DMS 273 treated with DMSO at 0.1 percent for 48 hours (cell line): ENCODE measurements at regions not wholly inside any gene's neighbourhood (a gene's known extent, or its start where the extent isn't known, plus 50 kb on each side); places are given as distances from the start of the nearest gene placed in this dataset.
"Not testable (repeated sequence)": the region's sequence is repeated elsewhere in the genome, so short reads cannot be mapped to it uniquely, and the experiment has no call there.

Experiments
- DNase-seq: peaks from one replicate; lab custom pipeline; 2025; lab: John Stamatoyannopoulos, UW

DNA sequence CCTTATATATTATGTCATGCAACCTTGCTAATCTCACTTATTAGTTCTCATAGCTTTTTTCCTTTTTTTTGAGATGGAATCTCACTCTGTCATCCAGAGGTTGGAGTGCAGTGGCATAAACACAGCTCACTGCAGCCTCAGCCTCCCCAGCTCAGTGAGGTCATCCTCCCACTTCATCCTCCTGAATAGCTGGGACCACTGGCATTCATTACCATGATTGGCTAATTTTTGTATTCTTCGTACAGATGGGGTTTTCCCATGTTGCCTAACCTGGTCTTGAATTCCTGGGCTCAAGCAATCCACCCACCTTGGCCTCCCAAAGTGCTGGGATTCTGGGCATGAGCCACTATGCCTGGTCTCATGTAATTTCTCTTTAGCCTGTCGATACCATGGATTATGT, 89.1 kb upstream of the TRIM24 start:
- DNase-seq: no peak

DNA sequence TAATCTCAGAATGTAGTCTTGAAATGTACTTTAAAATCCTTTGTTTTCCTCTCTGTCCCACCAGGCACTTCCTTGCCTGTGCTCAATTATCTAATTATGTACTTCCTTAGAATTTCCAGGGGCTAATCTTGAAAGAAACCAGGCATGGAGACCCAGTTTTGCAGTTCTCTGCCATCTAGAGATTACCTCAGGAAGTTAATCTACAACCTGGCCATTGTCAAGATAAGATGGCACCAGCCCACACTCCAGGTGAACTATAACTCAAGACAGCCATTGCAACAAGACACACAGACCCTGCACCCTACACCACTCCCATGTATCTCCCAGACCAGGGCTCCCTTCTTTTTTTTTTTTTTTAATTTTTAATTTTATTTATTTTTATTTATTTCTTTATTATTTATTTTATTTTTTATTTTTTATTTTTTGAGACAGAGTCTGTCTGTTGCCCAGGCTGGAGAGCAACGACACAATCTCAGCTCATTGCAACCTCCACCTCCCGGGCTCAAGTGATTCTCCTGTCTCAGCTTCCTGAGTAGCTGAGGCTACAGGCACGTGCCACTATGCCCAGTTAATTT, 85.9 kb upstream of the TRIM24 start:
- DNase-seq: no peak

DNA sequence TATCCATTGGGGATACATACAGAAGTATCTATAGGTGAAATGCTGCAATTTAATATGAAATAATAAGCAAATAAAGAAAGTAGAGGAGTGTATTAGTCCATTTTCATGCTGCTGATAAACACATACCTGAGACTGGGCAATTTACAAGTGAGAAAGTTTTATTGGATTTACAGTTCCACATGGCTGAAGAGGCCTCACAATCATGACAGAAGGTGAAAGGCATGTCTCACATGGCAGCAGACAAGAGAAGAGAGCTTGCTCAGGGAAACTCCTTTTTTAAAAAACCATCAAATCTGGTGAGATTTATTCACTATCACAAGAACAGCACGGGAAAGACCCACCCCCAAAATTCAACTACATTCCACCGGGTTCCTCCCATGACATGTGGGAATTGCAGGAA, 82.8 kb upstream of the TRIM24 start:
- no peak for DNase-seq

DNA sequence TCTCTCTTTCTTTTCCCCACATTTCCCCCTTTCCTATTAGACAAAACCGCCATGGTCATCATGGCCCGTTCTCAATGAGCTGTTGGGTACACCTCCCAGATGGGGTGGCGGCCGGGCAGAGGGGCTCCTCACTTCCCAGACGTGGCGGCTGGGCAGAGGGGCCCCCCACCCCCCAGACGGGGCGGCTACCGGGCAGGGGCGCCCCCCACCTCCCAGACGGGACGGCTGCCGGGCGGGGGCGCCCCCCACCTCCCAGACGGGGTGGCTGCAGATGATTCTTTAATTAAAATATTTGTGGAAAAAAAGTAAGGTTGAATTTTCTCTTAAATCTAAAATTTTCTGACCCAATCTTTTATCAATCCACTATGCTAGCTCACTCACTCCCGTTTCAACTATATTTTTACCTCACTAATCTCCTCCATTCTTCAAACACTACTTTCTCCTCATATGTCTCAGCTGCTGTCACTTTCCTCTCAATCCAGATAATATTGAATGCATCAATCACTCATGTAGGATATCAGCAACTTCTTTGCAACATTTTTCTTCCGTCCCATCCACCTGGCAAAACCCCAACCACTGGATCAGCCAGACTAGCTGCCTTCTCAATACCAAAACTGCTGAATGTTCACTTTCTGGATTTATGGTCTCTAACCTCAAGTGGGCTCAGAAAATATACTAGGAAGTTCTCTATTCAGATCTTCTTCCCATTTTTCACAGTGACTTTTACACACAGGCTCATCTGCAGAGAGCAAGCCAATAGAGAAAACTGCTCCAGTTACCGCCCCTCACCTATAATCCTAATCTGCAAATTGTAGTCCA, 81.1 kb upstream of the TRIM24 start:
- DNase-seq: no peak

DNA sequence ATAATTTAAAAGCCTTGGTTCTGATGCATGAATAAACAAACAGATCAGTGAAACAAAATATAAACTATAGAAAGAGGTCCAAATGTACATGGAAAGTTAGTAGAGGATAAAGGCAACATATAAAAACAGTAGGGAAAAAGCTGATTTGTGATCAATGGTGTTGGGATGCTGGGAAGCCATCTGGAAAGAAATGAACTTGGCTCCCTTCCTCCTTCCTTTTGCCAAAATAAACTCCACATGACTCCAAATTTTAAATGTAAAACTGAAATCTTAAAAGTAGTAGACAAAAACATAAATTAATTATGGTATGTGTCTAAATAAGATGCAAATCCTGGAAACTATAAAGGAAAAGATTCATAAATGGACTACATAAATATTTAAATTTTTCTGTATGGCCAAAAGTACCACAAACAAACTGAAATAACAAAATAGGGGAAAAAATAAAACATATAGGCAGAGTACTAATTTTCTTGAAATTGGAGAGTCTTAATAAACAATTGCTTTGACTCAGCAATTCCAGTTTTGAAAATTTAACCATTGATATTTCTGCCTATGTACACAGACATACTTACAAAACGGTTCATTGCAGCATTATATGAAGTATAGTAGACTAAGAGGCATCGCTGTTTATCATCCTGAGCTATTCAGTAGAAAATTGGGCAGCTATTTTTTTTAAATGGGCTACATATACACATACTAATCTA, 77.0 kb upstream of the TRIM24 start:
- no peak for DNase-seq

DNA sequence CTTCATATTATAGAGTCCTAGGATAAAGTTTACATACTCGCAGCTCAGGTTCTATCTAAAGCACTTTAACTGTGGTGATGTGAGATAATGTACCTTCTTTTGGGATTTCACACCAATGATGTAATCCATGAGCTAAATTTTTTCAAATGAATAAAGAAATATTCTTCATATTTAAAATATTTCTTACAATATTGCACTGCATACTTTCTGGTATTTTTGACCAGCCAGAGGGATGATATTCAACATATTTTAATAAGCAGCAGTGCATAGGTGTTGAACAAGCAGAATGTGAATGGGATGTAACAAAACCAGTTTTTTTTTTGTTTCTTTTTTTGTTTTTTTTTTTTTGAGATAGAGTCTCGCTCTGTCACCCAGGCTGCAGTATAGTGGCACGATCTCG, 73.2 kb upstream of the TRIM24 start:
- no peak for DNase-seq

DNA sequence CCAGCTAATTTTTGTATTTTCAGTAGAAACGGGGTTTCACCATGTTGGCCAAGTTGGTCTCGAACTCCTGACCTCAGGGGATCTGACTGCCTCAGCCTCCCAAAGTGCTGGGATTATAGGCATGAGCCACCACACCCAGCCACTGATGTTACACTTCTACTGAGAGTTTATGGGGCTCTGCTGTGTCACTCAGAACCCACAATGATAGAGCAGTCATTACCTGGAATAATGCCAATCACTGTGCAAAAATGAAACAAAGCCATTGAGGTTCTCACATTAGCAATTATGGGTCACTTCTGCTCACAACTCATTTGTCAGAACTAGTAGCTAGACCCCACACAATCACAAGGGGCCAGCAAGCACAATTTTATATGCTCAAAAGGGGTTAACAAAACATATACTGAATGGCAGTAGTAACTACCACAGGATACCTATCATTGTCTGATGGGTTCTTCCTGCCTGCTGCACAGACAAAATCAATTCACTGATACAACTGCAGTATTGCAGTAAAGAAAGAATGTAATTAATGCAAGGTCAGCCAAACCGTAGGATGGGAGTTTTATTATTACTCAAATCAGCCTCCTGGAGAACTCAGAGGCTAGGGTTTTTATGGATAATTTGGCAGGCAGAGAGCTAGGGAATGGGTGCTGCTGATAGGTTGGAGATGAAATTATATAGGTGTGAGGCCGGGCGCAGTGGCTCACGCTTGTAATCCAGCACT, 72.1 kb upstream of the TRIM24 start:
- no peak for DNase-seq

DNA sequence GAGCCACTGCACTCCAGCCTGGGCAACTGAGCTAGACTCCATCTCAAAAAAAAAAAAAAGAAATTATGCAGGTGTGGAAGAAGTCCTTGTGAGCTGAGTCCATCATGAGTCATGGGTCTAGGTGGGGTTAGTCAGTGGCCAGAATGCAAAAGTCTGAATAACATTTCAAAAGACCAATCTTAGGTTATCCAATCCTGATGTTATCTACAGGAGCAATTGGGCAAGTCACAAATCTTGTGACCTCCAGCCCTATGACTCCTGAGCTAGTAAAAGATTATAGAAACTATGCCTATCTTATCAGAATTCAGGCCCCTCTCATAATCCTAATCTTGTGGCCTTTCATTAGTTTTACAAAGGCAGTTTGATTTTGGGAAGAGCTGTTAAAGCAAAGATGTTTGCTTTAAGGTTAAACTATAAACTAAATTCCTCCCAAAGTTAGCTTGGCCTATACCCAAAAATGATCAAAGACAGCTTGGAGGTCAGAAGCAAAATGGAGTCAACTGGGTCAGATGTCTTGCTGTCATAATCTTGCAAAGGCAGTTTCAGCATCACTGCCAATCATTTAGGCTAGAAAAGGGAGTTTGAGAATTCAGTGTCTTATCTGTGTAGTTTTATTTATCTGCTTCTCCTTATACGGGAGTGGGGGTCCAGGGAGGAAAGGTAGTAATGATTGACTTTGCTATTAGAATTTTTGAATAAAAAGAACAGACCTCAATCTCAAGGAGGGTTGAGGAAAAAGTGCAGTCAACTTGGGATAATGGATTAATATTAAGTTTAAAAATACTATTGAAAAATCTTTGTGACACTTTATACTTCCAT, 71.2 kb upstream of the TRIM24 start:
- no peak for DNase-seq

DNA sequence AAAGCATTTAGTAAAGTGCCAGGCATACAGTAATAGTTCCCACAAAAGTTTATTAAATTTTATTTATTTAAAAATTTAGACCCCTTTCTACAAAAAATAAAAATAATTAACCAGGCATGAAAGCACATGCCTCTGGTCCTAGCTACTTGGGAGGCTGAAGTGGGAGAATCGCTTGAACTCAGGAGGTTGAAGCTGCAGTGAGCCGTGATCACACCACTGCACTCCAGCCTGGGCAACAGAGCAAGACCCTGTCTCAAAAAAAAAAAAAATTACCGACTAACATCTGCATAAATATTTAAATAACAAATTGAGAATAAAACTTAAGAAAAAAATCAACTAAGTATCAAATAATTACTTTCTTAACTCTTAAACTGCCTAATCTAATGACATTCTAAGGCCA, 64.3 kb upstream of the TRIM24 start:
- no peak for DNase-seq

DNA sequence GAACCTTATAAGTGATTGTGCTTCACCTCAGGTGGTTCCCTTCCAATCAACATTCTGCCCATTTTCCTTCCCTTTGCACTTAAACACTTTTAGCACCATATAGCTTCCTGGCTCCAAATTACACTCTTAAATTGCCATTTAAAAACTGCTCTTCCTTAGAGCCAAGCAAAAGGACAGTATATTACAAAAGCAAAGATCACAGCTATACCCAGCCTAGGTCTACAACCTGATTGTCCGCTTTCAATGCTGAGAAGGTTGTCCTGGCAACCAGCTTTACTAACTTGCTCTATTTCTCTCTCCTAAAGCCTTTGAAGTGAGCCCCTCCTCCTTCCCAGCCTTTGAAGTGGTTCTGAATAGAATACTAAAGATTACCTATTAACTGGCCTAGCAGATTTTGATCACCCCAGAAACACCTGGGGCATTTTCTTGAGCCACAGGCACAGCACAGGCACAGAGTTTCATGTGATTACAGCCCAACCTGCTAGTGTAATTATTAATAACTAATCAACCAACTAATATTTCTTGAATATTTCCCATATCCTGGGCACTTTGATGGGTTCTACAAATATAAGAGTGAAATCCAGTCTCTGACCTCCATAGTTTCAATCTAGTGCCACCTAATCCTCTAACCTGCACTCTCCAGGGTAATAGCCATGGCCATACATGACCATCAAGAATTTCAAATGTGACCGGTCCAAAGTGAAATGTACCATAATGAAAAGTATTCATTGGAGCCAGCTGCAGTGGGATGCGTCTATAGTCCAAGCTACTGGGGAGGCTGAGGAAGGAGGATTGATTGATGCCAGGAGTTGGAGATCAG, 63.6 kb upstream of the TRIM24 start:
- DNase-seq: no peak

DNA sequence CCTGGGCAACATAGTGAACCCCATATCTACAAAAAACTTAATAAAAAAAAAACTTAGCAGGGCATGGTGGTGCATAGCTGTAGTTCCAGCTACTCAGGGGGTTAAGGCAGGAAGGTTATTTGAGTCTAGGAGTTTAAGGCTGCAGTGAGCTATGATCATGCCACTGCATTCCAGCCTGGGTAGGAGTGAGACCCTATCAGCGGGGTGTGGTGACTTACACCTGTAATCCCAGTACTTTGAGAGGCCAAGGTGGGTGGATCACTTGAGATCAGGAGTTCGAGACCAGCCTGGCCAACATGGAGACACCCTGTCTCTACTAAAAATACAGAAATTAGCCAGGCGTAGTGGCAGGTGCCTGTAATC, 63.0 kb upstream of the TRIM24 start:
- DNase-seq: not testable (repeated sequence)

DNA sequence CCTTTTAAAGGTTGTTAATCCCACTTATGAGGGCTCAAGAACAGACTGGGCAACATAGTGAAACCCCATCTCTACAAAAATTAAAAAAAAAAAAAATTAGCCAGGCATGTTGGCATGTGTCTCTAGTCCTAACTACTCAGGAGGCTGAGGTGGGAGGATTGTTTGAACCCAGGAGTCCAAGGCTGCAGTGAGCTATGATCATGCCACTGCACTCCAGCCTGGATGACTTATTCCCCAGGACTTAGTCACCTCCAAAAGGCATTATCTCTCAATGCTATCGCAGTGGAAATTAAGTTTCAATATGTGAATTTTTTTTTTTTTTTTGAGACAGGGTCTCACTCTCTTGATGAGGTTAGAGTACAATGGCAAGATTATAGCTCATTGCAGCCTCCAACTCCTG, 61.2 kb upstream of the TRIM24 start:
- no peak for DNase-seq

DNA sequence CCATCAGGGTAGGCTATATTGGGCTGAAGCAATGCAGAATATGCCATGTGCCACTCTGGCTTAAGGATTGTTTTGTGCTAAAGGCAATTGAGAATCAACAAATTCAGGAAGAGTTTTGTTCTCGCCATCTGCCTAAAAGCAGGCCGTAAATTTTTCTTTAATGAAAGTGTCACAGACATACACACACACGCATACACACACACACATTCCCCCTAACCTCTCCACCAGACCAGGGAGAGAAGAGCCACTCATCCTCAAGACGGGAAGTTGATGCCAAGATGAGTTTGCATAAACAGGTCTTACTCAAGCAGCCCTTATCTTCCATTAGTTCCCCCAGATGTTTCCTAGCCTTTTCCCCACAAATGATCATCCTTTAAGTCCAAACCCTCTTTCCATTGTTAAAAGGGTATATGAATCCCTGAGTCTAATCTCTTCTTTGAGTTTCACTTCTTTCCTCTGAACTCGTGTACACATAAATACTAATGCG, 59.6 kb upstream of the TRIM24 start:
- DNase-seq: no peak

DNA sequence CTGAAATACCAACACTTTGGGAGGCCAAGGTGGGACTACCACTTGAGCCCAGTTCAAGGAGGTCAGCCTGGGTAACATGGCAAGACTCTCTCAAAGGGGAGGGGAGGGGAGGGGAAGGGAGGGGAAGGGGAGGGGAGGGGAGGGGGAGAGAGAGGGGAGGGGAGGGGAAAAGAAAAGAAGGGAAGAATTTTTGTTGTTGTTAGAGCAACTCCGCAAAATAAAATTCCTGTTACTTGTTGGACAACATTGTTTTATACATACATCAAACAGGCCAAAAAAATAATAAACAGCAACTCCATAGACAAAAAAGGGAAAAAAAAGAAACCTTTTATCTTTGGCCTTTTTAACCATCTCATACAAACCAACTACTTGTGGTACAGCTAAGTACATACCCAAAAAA, 57.3 kb upstream of the TRIM24 start:
- DNase-seq: no peak

DNA sequence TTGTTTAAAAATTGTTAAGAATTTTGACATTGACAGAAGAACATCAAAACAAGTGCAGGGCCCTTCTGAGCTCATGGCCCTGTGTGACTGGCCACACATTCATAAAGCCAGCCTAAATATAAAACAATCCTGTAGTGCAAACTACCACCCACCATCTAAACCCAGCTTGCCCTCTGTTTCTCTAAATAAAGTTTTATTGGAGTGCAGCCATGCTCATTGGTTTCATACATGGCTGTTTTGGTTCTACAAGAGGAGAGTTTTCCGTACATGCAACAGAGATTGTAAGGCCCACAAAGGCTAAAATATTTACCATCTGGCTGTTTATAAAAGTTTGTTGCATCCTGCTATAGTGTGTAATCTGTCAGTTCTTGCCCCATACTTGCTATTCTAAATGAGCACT, 54.6 kb upstream of the TRIM24 start:
- no peak for DNase-seq

DNA sequence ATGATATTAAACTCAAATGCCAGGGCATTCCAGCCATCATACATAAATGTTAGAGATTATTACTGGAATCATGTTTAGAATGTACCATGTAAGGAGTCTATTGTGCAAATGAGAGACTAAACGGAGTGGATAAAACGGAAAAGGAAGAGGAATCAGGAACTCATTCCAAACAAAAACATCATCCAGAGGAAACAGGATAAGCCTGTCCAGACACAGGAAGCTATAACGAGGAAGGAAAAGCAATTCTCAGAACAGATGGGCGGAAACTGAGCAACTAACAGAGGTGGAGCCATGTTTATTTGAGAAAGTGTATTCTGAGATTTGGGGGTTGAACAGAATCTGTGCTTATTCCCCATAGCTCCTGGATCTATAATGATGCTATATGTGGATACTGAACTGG, 52.3 kb upstream of the TRIM24 start:
- no peak for DNase-seq
